ENCODE measurements at regions not wholly inside any gene's neighbourhood (a gene's known extent, or its start where the extent isn't known, plus 50 kb on each side); places are given as distances from the start of the nearest gene placed in this dataset.

DNA sequence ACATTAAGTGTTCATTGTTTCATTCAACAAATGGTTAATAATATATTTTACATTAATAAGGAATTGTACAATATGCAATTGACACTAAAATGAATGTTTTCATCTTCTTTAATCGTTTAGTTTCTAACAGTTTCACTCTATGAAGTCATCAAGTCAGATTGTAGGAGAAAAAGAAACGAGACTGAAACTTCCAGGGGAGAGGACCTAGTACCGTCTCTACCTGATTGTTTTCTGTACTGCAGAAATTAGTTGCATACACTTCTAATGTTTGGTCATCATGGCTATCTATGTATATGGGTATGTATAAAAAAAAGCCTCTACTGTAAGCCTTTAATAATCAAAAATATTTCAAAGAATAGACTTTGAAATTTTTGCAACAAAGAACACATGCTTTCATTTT lies 1350.9 kb downstream of the ARAP2 start:
- no peak for DNase-seq
- CTCF ChIA-PET = no interaction called here
- no peak for TF ChIP-seq CTCF (IDR thresholded peaks at IDR 0.05)

GRCh38 chr4:34920032-34920431 lies 1324.3 kb downstream of the ARAP2 start:
- CTCF ChIA-PET = no interaction called here
- ATAC-seq (ENCODE audit: low read depth) = no peak
- Mint-ChIP-seq H3K9me3 (peaks cover 3% of the 10 kb centered on the region), H3K36me3 (ENCODE audit: low read depth) (no peaks in the 10 kb centered on the region), H3K4me3 (no peak overlapping the region), H3K27me3 (no peaks in the 10 kb centered on the region), H3K4me1 (no peaks in the 10 kb centered on the region), H3K27ac (no peak overlapping the region)
- intact Hi-C loops (cut with micrococcal nuclease) = no loop called here
- POLR2A ChIA-PET = no interaction called here
- DNase-seq = no peak
- no peak for TF ChIP-seq CTCF (IDR thresholded peaks at IDR 0.05)

More for the DNA sequence above, 1350.9 kb downstream of the ARAP2 start:
- ATAC-seq (ENCODE audit: low read depth) = no peak
- POLR2A ChIA-PET = no interaction called here
- Mint-ChIP-seq H3K9me3 (no peaks in the 10 kb centered on the region), H3K4me3 (no peak overlapping the region), H3K4me1 (no peaks in the 10 kb centered on the region), H3K27ac (no peak overlapping the region), H3K36me3 (ENCODE audit: low read depth) (no peaks in the 10 kb centered on the region), H3K27me3 (no peaks in the 10 kb centered on the region)
- intact Hi-C loops (cut with micrococcal nuclease) = no loop called here

DNA sequence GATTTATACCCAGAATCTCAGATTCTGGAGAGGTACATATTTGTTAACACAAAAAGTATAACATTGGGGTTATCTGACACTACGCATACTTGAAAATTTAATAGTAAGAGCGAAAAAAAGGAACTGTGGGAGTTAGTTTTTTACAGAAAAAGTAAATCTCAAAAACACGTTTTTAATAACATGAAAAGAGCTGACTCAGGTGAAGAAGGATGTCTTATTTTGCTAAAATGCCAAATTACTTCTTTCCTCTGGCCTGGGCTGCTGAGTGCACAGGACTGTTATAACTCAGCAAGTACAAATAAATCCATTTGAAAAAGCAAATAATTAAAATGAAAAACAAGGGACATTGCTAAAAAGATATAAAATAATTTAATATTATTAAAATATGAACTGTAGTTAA lies 1322.9 kb downstream of the ARAP2 start:
- TF ChIP-seq CTCF (IDR thresholded peaks at IDR 0.05) = no peak
- ATAC-seq (ENCODE audit: low read depth) = no peak
- Mint-ChIP-seq H3K27me3 (no peaks in the 10 kb centered on the region), H3K4me1 (no peaks in the 10 kb centered on the region), H3K27ac (no peak overlapping the region), H3K9me3 (peaks cover 3% of the 10 kb centered on the region), H3K36me3 (ENCODE audit: low read depth) (no peaks in the 10 kb centered on the region), H3K4me3 (no peak overlapping the region)
- POLR2A ChIA-PET = no interaction called here
- intact Hi-C loops (cut with micrococcal nuclease) = no loop called here
- no peak for DNase-seq
- CTCF ChIA-PET = no interaction called here

DNA sequence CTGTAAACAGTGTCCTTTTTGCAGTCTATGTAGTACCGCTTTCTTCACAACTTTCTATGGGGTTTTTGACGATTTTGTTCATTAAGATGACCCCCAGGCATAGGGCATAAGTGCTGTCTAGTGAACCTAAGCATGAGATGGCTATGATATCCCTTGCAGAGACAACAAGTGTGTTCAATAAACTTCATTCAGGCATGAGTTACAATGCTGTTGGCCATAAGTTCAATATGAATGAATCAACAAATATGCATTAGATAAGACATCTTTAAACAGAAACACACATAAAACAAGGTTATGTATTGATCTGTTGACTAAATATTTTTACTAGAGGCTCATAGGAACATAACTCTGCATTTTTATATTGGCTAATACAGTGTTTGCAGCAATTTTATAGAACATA lies 1322.0 kb downstream of the ARAP2 start:
- DNase-seq = no peak
- Mint-ChIP-seq H3K27me3 (no peaks in the 10 kb centered on the region), H3K36me3 (ENCODE audit: low read depth) (no peaks in the 10 kb centered on the region), H3K9me3 (no peaks in the 10 kb centered on the region), H3K4me3 (no peak overlapping the region), H3K4me1 (no peaks in the 10 kb centered on the region), H3K27ac (no peak overlapping the region)
- ChIA-PET CTCF (no interaction called here), POLR2A (no interaction called here)
- ATAC-seq (ENCODE audit: low read depth) = no peak
- no peak for TF ChIP-seq CTCF (IDR thresholded peaks at IDR 0.05)
- intact Hi-C loops (cut with micrococcal nuclease) = no loop called here

GRCh38 chr4:34932591-34932990 lies 1311.7 kb downstream of the ARAP2 start:
- ChIA-PET POLR2A (no interaction called here), CTCF (no interaction called here)
- Mint-ChIP-seq H3K27ac (no peak overlapping the region), H3K36me3 (ENCODE audit: low read depth) (no peaks in the 10 kb centered on the region), H3K27me3 (no peaks in the 10 kb centered on the region), H3K4me3 (no peak overlapping the region), H3K9me3 (peaks cover 4% of the 10 kb centered on the region), H3K4me1 (no peaks in the 10 kb centered on the region)
- intact Hi-C loops (cut with micrococcal nuclease) = no loop called here
- no peak for TF ChIP-seq CTCF (IDR thresholded peaks at IDR 0.05)
- no peak for ATAC-seq (ENCODE audit: low read depth)
- no peak for DNase-seq

All from activated B cell treated with CpG ODN at 0.5 μM for 24 hours (primary cell).